Stimulated activated CD8-positive, alpha-beta memory T cell treated with anti-CD3 and anti-CD28 coated beads, Interleukin-7, amount 100 ng/mL, for 1 hour (primary cell): ENCODE measurements at regions not wholly inside any gene's neighbourhood (a gene's known extent, or its start where the extent isn't known, plus 50 kb on each side); places are given as distances from the start of the nearest gene placed in this dataset.
"Not testable (repeated sequence)": the region's sequence is repeated elsewhere in the genome, so short reads cannot be mapped to it uniquely, and the experiment has no call there.

Source experiments
- DNase-seq, 2 donors: peaks; one replicate each; pipeline ENCODE4 v3.0.0-alpha.2; 2020; ENCODE audit warnings: low read depth in 2 of 2

DNA sequence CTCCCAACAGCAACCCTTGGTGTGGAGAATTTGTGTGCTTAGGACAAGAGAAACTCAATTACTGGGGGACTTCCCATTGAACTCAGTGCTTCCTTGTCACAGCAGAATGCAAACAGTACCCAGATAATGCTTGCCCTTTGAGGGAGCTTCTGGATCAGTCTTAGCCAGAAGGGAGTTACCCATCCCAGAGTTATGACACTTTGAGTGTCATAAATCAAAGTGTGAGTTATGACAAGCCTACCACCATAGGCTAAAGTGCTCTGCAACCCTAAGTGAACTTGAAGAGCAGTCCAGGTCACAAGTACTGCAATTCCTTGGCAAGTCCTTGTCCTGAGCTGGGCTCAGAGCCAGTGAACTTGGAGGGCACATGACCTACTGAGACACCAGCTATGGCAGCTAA lies 1513.9 kb upstream of the PCDH10 start:
- DNase-seq: no peak

DNA sequence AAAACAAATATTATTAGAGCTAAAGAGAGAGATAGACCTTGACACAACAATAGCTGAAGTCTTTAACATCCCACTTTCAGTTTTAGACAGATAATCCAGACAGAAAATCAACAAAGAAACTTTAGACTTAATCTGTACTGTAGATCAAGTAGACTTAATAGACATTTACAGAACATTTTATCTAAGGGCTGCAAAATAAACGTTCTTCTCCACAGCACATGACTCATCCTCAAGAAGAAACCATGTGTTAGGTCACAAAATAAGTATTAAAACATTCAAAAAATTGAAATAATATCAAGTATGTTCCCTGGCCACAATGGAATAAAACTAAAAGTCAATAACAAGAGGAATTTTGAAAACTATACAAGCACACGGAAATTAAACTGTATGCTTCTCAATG lies 1510.3 kb upstream of the PCDH10 start:
- no peak for DNase-seq

DNA sequence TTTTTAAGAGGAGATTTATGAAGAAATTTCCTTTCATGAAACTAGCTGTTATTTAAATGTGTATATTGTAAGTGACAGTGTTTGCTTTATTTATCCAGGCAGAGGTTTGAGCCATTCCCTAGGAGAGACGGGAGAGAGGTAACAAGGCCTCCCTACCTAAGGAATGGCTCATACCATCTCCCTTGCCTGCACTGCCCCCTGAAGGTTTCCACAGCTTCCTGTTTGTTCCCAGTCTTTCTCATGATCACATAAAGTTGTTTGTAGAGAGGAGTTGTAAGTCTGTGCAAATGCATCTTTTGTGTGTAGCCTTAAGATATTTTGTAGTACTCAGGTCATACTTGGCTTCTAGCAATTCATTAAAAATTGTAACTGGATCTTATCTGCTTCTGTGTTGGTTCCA lies 1504.5 kb upstream of the PCDH10 start:
- no peak for DNase-seq

DNA sequence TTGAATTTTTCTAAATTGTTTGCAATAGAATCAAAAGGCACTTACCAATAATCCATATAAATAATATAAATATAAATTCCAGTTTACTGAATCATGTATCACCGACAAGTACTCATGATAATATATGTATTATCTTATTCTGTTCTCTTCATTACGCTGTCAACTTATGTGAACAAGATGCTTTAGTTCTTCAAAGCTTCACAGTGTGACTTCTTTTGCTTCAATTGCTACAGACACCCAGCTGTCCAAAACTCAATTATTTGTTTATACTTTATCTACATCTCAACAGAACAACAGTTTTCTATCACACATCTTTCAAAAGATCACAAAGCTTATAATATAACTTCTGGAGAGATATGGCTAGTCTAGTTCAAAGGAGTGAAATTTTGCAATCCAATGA lies 1499.9 kb upstream of the PCDH10 start:
- DNase-seq: no peak

DNA sequence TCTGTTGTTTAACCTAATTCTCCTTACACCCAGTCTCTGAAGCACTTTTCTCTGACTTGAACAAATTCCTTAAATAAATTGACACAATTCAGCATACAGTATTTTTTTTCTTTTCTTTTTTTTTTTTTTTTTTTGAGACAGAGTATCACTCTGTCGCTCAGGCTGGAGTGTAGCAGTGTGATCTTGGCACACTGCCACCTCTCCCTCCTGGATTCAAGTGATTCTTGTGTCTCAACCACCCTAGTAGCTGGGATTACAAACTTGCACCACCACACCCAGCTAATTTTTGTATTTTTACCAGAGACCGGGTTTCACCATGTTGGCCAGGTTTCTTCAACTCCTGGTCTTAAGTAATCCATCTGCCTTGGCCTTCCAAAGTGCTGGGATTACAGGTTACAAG lies 1498.1 kb upstream of the PCDH10 start:
- DNase-seq: no peak

DNA sequence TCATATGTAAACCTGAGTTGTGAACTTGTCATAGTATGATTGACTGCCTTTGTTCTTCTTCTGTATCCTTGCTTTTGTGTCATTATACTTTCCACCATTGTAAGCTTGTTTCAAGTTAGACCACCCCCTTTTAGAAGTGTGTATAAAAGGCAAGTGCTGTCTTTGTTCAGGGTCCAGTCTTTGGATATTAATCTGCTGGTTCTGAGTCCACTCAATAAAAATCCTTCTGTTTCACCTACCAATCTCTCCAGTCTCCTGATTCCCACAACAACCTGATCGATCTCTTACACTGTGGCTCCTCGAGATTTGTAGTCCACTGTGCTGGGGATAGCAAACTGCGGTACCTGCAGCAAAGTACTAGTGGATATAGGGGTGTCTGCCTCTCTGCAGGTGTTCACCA lies 1465.8 kb upstream of the PCDH10 start:
- DNase-seq: not testable (repeated sequence)

DNA sequence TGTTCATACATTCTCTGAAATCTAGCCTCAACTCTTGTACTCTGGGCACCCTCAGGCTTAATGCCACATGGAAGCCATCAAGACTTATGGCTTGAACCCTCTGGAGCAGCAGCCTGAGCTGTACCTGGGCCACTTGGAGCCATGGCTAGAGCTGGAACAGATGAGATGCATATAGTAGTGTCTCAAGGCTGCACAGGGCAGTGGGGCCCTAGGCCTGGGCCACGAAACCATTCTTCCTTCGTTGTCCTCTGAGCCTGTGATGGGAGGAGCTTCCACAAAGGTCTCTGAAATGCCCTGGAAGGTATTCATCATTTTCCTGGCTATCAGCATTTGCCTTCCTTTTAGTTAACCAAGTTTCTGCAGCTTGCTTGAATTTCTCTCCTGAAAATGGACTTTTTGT lies 1427.2 kb upstream of the PCDH10 start:
- no peak for DNase-seq

DNA sequence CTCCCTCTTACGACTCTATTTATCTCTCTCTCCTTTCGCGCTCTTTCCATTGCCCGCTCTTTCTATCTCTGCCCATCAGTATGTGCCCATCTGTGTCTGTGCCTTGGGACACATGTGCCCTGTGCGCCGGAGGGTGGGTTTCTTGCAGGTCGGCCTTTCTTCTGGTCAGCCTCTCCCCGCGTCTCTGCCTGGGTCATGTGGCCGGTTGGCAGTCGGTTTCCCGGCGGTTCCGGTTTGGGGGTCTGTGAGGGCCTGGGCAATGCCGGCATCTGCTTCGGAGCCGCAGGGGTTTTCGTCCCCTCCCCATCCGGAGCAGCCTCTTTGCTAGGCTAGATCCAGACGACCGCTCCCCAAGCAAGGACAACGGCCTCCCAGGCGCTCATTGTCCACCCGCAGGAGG lies 1426.0 kb upstream of the PCDH10 start:
- not testable (repeated sequence) for DNase-seq

DNA sequence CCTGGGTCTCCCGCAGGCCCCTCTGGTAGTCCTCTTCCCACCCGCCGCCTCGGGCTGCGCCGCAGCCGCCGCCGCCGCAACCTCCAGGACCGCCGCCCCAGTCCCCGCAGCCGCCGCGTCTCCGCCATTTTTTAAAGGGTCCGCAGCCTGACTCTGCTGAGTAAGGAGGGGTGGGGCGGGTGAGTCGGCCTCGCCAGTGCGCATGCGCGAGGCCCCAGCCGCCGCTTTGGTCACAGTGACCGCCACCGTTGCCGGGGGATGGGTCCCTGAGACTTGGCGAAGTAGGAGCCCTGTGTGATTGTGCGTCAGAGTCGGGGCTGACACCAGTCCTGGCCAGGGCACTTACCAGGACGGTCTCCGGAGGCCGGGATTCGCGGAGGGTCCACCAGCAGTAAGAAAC lies 1424.2 kb upstream of the PCDH10 start:
- DNase-seq: peak in 1 of 2 donors; percentile 10

DNA sequence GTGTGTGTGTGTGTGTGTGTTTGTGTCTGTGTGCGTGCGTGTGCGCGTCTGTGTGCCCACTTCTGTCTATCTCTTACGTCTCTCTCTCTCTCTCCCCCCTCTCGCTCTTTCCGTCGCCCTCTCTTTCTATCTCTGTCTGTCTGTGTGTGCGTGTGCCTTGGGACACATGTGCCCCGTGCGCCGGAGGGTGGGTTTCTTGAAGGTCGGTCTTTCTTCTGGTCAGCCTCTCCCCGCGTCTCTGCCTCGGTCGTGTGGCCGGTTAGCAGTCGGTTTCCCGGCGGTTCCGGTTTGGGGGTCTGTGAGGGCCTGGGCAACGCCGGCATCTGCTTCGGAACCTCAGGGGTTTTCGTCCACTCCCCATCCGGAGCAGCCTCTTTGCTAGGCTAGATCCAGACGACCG lies 1423.6 kb upstream of the PCDH10 start:
- not testable (repeated sequence) for DNase-seq

DNA sequence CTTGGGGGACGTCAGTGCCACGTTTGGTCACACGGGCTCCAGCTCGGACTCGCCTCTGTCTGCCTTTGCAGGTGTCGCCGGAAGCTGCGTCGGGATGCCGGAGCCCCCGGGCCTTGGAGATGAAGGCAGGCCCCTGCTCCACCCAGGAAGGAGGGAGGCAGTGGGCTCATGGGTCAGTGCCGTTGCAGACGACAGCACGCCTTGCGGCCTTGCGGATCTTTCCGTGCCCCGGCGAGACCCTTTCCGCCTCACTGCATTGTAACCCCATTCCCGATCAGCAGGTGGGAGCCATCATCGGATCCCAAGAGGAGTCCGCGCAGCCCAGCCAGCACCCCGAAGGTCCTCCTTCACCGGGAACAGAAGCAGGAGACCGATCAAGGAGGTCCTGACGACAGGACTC lies 1422.2 kb upstream of the PCDH10 start:
- DNase-seq: not testable (repeated sequence)

DNA sequence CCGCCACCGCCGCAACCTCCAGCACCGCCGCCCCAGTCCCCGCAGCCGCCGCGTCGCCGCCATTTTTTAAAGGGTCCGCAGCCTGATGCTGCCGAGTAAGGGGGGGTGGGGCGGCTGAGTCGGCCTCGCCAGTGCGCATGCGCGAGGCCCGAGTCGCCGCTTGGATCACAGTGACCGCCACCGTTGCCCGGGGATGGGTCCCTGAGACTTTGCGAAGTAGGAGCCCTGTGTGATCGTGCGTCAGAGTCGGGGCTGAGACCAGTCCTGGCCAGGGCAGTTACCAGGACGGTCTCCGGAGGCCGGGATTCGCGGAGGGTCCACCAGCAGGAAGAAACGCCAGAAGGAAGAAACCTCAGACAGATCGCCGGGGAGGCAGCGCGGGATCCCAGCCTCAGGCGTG lies 1421.7 kb upstream of the PCDH10 start:
- not testable (repeated sequence) for DNase-seq

DNA sequence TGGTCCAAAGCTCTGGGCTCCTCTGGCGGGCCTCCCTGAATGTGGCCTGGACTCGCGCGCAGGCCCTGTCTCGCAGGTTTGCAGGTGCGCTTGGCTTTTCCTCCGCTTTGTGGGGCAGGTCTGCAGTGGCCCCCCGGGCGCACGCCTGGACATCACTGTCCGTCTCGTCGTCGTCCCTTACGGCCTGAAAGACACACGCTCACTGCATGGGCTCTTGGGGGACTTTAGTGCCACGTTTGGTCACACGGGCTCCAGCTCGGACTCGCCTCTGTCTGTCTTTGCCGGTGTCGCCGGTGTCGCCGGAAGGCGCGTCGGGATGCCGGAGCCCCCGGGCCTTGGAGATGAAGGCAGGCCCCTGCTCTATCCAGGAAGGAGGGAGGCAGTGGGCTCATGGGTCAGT lies 1419.9 kb upstream of the PCDH10 start:
- DNase-seq: not testable (repeated sequence)

DNA sequence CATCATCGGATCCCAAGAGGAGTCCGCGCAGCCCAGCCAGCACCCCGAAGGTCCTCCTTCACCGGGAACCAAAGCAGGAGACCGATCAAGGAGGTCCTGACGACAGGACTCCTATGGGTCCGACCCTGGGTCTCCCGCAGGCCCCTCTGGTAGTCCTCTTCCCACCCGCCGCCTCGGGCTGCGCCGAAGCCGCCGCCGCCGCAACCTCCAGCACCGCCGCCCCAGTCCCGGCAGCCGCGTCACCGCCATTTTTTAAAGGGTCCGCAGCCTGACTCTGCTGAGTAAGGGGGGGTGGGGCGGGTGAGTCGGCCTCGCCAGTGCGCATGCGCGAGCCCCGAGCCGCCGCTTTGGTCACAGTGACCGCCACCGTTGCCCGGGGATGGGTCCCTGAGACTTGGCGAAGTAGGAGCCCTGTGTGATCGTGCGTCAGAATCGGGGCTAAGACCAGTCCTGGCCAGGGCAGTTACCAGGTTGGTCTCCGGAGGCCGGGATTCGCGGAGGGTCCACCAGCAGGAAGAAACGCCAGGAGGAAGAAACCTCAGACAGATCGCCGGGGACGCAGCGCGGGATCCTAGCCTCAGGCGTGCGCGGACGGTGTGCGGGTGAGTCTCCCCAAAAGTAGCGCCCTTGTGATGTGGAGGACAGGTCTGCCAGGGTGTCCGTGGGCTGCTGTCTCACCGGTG lies 1419.2 kb upstream of the PCDH10 start:
- not testable (repeated sequence) for DNase-seq

DNA sequence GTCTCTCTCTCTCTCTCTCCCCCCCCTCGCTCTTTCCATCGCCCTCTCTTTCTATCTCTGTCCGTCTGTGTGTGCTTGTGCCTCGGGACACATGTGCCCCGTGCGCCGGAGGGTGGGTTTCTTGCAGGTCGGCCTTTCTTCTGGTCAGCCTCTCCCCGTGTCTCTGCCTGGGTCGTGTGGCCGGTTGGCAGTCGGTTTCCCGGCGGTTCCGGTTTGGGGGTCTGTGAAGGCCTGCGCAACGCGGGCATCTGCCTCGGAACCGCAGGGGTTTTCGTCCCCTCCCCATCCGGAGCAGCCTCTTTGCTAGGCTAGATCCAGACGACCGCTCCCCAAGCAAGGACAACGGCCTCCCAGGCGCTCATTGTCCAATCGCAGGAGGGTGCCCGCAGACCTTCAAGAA lies 1418.5 kb upstream of the PCDH10 start:
- not testable (repeated sequence) for DNase-seq

DNA sequence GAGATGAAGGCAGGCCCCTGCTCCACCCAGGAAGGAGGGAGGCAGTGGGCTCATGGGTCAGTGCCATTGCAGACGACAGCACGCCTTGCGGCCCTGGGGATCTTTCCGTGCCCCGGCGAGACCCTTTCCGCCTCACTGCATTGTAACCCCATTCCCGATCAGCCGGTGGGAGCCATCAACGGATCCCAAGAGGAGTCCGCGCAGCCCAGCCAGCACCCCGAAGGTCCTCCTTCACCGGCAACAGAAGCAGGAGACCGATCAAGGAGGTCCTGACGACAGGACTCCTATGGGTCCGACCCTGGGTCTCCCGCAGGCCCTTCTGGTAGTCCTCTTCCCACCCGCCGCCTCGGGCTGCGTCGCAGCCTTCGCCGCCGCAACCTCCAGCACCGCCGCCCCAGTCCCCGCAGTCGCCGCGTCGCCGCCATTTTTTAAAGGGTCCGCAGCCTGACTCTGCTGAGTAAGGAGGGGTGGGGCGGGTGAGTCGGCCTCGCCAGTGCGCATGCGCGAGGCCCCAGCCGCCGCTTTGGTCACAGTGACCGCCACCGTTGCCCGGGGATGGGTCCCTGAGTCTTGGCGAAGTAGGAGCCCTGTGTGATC lies 1417.0 kb upstream of the PCDH10 start:
- DNase-seq: not testable (repeated sequence)

DNA sequence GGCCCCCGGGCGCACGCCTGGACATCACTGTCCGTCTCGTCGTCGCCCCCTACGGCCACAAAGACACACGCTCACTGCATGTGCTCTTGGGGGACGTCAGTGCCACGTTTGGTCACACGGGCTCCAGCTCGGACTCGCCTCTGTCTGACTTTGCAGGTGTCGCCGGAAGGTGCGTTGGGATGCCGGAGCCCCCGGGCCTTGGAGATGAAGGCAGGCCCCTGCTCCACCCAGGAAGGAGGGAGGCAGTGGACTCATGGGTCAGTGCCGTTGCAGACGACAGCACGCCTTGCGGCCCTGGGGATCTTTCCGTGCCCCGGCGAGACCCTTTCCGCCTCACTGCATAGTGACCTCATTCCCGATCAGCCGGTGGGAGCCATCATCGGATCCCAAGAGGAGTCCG lies 1414.8 kb upstream of the PCDH10 start:
- DNase-seq: not testable (repeated sequence)

DNA sequence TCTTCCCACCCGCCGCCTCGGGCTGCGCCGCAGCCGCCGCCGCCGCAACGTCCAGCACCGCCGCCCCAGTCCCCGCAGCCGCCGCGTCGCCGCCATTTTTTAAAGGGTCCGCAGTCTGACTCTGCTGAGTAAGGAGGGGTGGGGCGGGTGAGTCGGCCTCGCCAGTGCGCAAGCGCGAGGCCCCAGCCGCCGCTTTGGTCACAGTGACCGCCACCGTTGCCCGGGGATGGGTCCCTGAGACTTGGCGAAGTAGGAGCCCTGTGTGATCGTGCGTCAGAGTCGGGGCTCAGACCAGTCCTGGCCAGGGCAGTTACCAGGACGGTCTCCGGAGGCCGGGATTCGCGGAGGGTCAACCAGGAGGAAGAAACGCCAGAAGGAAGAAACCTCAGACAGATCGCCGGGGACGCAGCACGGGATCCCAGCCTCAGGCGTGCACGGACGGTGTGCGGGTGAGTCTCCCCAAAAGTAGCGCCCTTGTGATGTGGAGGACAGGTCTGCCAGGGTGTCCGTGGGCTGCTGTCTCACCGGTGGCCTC lies 1414.2 kb upstream of the PCDH10 start:
- not testable (repeated sequence) for DNase-seq

DNA sequence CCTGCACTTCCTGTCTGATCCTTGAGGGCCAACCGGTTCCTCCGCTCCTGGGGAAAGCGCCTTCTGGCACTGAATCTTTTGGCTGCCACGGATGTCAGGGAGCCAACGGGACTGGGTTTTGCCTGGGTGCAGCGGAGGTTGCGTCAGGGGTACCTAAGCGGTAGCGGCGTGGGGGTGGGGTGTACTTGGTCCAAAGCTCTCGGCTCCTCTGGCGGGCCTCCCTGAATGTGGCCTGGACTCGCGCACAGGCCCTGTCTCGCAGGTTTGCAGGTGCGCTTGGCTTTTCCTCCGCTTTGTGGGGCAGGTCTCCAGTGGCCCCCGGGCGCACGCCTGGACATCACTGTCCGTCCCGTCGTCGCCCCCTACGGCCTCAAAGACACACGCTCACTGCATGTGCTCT lies 1410.1 kb upstream of the PCDH10 start:
- DNase-seq: not testable (repeated sequence)

DNA sequence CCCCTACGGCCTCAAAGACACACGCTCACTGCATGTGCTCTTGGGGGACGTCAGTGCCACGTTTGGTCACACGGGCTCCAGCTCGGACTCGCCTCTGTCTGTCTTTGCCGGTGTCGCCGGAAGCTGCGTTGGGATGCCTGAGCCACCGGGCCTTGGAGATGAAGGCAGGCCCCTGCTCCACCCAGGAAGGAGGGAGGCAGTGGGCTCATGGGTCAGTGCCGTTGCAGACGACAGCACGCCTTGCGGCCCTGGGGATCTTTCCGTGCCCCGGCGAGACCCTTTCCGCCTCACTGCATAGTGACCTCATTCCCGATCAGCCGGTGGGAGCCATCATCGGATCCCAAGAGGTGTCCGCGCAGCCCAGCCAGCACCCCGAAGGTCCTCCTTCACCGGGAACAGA lies 1407.3 kb upstream of the PCDH10 start:
- not testable (repeated sequence) for DNase-seq

DNA sequence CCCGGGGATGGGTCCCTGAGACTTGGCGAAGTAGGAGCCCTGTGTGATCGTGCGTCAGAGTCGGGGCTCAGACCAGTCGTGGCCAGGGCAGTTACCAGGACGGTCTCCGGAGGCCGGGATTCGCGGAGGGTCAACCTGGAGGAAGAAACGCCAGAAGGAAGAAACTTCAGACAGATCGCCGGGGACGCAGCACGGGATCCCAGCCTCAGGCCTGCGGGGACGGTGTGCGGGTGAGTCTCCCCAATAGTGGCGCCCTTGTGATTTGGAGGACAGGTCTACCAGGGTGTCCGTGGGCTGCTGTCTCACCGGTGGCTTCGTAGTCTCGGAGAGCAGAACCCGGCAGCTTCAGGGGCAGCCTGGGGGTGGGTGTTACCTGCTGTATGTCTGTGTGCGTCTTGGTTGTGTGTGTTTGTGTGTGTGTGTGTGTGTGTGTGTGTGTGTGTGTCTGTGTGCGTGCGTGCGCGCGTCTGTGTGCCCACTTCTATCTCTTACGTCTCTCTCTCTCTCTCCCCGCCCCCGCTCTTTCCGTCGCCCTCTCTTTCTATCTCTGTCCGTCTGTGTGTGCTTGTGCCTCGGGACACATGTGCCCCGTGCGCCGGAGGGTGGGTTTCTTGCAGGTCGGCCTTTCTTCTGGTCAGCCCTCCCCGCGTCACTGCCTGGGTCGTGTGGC lies 1406.4 kb upstream of the PCDH10 start:
- DNase-seq: peak in 1 of 2 donors; percentile 5

DNA sequence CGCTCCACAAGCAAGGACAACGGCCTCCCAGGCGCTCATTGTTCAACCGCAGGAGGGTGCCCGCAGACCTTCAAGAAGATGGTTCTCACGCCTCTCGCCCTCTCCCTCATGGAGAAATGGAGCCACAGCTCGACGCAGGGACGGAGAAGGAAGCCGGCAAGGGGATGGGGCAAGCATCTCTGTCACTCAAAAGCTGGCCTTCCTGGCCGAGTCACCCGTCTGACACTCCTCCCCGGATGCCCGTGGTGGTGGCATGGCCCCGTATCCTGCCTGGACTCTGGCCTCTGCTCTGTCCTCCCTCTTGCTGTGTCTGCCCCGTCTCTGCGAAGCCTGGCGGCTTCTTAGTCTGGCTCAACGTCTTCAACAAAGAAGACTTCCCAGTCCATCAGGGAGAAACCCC lies 1405.7 kb upstream of the PCDH10 start:
- DNase-seq: not testable (repeated sequence)

DNA sequence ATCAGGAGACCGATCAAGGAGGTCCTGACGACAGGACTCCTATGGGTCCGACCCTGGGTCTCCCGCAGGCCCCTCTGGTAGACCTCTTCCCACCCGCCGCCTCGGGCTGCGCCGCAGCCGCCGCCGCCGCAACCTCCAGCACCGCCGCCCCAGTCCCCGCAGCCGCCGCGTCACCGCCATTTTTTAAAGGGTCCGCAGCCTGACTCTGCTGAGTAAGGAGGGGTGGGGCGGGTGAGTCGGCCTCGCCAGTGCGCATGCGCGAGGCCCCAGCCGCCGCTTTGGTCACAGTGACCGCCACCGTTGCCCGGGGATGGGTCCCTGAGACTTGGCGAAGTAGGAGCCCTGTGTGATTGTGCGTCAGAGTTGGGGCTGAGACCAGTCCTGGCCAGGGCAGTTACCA lies 1401.9 kb upstream of the PCDH10 start:
- DNase-seq: not testable (repeated sequence)
